HG03442 (cell line): ENCODE measurements at regions not wholly inside any gene's neighbourhood (a gene's known extent, or its start where the extent isn't known, plus 50 kb on each side); places are given as distances from the start of the nearest gene placed in this dataset.
"Not testable (repeated sequence)": the region's sequence is repeated elsewhere in the genome, so short reads cannot be mapped to it uniquely, and the experiment has no call there.

ENCODE experiments used
- ATAC-seq: cut with Tn5 transposase; IDR thresholded peaks from one replicate; pipeline ENCODE4 v1.9.1; 2021; ENCODE audit warnings: mild to moderate bottlenecking, moderate library complexity; ENCODE audit not compliant: unreplicated experiment

DNA sequence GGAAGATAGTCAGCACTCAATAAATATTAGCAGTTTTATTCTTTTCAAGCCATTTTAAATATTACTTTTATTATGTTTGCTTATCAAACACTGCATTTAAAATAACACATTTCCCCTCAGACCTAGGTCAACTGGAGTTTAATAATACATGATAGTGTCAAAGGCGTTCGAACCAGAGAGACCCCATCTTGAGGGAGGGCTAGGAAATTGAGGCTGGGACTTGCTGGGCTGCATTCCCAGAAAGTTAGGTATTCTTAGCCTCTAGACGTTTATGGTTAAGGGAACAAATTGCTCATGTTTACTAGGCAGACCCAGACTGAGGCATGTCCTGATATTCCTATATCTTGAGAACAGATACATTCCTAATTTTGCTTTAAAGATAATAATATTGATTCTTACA lies 426.5 kb downstream of the METTL4 start:
- no peak for ATAC-seq

DNA sequence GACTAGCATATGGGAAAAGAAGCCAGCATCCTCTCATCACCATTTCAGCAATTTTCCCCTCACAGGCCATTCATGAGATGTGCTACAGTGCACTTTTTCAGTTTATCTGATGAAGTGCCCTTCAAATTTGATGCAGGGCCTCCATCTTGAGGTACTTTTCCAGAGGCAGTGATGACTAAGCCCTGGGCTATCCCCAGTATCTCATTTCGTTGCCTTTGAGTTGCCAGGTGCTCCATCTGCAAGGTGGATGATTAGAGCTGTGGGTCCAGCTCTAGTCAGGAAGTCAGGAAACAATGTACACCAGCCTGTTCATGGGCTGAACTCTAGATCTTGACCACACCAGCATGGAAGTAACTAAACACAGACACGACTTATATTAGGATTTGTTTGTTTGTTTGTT lies 425.2 kb downstream of the METTL4 start:
- ATAC-seq: no peak

DNA sequence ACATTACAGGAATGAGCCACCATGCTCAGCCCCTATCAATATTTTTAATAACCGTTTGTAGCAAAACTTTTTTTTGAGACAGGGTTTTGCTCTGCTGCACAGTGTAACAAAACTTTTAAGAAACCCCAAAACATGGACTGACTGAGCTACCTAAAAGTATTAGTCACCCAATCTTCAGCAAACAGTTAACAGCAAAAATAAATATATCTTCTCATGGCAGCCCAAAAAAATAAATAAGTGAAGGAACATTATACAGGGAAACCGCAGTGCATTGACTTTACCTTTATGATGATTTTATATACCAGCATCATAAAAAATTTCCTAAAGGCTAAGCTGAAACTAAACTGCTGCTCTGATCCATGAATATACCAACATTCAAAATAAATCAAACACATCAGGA lies 424.6 kb downstream of the METTL4 start:
- ATAC-seq: no peak

DNA sequence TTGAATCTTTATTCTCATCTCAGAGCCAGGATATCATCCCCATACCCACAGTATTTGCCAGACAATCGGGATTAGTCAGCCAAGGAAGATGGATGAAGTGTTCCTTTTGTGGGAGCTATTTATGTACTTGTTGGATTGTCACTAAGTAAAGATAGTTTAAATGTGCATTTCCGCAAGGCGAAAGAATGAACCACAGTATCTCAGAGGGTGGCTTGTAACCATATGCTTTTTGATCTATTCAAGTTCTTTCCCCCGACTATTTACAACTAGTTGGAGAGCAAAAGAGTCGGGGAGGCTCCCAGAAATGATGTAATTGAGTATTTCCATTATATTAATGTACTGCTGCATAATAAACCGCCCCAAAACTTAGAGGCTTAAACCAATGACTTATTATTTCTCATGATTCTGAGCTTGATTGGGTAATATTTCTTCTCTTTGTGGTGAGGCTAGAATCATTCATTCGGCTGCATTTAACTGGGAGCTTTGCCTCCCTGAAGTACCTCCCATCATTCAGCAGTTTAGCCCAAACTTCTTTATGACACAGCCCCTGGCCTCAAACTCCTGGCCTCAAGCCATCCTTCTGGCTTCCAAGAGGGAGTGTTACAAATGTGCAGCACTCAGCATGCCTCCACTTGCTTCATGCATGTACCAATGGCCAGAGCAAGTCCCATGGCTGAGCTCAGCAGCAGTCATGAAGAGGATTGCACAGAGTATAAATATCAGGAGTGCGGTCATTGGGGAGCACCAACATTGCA lies 423.7 kb downstream of the METTL4 start:
- no peak for ATAC-seq

DNA sequence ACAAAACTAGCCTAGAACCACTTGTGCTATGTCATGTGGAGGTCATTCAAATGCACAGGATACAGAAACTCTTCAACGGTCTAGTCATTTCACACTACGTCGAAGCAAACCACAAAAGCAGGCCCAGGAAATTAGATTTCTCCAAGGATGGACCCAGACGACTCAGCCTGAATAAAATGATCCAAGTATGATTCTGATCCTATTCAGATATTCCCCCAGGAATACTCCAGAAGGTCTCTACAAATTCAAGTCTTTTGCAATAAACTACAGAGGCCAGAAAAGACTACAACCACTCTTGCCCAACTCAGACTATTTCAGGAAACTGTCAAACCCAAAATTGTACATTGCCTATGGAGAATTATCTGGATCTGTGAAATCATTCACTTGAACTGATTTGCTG lies 422.5 kb downstream of the METTL4 start:
- no peak for ATAC-seq

DNA sequence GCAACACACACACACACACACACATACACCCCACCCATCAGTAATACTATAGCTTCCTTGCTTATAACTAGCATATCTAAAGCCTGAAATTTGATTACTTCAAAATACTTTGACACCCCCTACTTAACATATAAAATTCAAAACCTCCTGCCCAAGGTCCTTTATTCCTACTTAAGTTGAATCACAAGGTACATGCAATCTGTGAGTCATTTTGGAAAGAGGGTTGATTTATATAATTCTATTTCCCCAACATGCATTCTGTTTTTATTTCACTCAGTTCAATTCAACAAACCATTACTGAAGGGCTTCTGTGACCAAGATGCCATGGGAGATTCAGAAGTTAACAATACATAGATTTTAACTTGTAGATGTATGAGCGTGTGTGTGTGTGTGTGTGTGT lies 420.7 kb downstream of the METTL4 start:
- ATAC-seq: no peak

DNA sequence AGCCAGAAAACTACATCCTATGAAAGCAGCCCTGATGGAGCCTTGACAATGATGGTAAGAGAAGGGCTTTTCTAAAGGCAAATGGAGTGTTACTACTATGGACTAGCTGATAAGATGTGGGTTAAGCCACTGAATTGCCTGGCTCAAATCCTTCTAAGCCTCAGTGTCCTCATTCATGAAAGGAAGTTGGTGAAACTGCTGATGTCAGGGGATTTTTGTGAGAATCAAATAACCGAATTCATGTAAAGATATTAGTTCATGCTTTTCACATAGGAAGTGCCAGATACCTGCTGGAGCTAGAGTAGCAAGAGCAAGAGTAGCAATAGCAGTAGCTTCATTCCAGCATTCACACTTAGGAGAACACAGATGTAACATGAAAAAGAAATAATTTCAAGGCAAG lies 417.0 kb downstream of the METTL4 start:
- ATAC-seq: no peak

DNA sequence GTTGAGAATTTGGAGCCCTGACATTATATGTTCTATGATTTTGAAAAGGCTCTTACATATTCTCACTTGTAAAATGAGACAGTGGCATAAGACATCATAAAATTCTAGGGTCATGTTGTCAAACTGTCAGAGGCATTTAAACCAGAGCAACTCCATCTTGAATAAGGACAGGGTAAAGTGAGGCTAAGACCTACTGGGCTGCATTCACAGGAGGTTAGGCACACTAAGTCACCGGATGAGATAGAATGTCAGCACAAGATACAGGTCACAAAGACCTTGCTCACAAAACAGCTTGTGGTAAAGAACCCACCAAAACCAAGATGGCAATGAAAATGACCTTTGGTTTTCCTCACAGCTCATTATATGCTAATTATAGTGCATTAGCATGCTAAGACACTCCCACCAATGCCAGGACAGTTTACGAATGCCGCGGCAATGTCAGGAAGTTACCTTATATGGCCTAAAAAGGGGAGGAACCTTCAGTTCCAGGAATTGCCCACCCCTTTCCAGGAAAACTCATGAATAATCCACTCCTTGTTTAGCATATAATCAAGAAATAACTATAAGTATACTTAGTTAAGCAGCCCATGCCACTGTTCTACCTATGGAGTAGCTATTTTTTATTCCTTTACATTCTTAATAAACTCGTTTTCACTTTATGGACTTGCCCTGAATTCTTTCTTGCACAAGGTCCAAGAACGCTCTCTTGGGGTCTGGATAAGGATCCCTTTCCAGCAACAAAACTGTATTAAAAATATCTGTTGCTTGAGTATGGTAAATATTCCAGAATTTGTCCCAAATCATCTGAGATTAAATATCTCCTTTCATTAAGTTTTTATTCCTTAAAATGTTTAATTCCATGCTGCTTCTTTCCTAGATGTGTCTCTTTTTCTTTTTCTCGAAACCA lies 406.4 kb downstream of the METTL4 start:
- ATAC-seq: no peak

DNA sequence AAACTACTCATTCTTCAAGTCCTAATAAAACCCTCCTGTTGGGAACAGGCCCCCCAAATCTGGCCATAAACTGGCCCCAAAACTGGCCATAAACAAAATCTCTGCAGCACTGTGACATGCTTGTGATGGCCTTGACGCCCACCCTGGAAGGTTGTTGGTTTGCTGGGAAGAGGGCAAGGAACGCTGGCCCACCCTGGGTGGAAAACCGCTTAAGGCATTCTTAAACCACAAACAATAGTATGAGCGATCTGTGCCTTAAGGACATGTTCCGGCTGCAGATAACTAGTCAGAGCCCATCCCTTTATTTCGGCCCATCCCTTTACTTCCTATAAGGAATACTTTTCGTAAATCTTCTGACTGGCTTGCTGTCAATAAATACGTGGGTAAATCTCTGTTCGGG lies 404.4 kb downstream of the METTL4 start:
- ATAC-seq: not testable (repeated sequence)

DNA sequence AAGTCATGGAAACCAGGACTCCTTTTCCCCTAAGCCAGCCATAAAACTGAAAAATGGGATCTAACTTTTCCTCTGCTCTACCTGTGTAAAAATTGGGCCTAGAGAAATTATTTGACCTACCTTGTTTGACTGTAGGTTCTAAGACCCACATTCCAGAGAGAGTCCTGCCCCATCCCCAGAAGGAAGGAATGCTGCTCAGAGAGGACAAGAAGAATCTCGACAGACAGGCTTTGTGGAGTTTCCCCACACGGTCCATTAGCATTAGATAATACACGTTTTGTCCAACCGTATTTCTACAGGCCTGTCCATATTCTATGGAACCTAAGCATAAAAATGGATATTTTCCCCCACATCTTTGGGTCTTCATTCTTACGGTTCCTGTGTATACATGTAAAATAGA lies 403.3 kb downstream of the METTL4 start:
- no peak for ATAC-seq

DNA sequence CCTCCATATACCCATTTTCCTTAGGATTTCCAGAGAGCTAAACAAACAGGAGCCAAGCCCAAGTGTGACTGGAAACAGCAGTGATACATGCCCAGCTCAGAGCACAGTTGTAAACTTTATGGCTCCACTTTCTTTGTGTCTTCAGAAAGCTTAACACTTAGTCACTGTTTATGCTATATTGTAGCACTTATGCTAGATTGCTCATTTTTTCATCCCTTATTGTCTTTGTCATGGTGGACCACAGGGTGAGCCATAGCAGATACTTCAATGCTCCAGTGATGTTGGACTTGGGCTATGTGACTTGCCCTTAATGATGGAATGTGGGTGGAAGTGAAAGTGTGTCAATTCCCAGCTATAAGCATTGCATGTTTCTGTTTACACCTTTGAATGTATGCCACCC lies 401.6 kb downstream of the METTL4 start:
- no peak for ATAC-seq

DNA sequence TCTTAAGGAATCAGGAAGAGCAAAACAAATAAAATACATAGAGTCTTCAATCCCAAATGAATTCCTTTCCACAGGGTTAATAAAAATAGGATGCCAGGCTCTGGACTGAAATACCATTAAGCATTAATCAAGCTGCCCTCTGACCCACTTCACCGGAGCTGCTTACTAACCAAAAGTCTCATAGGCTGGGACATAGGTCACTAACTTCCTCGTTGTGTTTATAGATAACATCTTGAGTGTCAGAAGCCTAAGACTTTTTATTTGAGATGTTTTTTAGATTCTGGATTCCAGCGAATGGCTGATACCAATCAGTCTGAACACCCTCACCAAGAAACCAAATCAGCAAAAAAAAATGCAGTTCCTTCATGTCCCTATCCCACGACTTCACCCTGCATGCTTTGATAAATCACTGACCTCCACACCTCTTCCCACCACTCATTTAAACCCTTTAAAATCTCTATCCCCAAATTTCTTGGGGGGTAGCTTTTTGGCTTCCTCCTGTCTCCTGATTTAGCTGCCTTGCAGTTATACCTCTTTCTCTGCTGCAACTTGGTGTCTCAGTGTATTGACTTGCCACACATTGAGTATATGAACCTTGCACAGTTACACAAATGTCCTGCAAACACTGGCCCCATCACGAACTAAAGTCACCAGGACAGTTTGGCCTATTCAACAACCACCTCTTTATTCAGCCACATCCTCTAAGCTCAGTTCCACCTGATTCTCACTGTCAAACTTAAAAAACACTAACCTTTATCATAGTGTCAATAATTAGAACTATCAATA lies 399.3 kb downstream of the METTL4 start:
- no peak for ATAC-seq

DNA sequence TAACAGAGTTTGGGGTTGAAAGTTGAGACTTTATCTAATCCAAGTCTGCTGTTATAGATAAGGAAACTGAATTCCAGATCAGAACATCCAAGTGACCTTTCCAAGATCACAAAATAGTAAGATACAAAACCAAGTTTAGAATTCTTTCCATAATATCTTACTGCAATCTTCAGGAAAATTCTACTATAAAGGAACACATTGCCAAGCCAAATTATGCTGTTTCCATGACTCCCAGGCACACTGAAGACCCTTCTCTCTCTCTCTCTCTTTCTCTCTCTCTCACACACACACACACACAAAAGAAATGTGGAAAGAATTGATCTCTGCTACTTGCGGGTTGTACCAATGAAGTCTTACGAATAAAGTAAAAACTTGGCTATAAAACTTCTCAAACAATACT lies 398.4 kb downstream of the METTL4 start:
- ATAC-seq: no peak

DNA sequence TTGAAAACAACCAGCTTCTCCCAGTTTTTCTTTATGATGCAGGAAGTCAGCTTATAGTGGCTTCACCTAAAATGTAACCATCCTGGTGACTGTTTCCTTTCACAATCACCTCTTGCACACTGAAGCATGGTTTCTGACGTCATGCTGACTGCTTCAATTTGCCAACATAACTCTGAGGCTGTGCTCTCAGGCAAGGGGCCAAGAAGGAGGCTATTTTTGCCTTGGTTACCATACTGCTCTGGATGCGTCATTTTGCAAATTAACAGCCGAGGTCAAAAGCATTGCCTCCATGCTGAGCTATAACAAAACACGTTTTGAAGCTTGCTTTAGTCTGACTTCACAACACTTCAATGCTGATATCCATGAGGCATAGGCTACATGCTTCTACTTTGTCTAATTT lies 397.8 kb downstream of the METTL4 start:
- ATAC-seq: no peak

DNA sequence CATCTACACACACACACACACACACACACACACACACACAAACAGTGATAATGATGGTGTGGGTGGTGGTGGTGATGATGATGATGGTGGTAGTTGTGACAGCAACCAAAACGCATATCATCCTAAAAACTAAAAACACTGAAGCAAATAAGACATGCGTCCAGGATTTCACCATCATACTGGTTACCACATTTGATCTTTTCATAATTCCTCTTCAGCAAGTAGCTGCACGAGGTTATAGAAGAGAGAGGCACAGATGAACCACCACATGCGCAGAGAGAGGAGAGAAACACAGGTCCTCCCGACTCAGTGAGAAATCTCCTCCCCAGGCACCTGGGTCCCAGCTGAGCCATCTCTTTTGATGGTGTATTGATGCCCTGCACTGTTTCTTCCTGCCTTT lies 393.3 kb downstream of the METTL4 start:
- ATAC-seq: no peak

DNA sequence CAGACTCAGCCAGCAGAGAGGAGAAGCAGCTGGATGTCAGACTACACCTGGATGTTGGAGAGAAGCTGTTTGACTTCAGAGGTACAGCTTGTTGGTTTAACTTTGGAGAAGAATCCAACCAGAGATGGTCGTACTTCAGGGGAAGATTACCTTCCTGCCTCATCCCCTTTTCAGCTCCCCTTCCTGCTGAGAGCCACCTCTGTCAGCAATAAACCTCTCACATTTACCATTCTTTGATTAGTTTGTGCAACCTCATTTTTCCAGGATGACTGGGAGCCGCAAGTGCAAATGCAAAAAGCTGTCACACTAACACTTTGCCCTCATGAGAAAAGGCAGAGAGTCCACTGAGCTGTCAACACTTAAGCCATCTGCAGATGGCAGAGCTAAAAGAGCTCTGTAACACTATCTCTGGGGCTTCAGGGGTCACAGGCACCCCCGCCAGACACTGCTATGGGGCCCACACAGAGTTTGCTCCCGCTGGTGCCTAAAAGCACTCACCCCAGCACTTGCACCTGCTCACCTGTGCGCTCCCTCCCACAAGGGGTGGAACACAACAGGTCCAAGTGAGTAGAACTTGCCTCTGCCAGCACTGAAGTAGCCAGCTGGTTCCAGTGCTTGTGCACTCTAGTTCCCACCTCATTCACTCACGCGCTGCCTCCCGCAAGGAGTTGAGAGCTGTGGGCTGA lies 391.7 kb downstream of the METTL4 start:
- no peak for ATAC-seq

DNA sequence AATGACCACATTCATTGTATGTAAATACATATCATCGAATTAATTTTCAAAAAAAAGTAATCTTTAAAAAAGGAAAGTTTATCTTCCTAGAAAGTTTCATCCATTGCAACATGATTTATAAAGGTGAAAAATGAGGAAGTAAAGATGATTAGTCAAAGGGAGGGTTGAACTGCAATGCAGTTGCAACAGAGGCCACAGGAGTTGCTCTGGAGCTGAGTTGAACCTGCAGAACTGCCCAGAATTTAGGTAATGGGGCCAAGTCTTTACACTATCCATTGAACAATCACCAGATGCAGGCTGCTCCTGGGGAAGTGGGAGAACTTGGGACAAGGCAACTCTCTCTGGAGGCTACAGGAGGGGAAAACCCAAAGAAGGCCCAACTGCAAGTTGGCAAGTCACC lies 390.7 kb downstream of the METTL4 start:
- ATAC-seq: no peak

DNA sequence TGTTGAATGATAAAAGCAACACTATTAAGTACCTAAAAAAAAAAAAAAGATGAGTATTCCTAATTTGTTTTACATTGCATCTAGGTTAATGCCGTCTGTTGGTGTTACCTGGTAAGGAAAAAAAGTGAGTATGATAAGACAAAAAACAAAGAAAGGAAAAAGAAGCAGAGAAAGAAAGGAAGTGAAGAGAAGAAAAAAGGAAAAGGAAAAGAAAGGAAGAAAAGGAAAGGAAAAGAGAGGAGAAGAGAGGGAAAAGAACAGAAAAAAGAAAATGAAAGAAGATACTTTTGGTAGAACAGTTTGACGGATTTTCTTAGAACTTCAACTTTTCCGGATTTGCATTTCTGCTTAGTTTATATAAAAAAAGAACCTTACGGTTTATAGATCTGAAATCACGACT lies 387.9 kb downstream of the METTL4 start:
- no peak for ATAC-seq

DNA sequence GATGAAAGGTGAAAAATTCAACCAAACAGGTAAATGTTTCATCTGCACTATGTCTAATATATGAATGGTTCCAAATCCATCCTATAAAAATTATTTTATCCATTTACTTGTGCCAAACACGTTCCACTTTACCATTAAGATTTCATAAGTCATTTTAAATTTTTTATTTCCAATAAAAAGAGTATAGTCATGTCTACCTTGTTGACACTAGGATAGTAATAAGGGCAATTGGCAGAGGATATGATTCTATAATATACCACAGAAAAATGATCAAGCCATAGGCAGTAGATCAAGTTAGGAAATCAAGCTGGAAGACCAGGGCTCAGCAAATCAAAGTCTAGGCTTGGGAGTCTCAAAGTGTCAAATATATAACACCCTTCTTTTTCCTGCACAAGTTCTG lies 384.3 kb downstream of the METTL4 start:
- ATAC-seq: no peak

DNA sequence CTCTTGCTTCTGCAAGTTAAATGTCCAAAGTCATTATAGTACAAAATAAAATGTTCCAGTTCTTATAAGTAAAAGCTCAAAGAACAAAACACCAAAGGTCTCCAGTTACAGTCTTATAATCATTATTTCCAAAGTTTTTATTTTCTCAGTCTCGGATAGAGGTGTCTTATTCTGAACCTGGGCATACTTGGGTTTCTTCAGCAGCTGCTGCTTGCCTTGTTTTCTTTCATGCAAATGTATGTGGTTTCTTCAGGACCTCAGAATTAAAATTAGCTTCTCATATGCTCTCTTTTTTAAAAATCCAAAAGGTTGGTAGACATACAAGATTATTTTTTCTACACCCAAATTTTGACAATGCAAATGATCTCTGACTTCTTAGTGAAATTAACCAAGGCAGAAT lies 383.0 kb downstream of the METTL4 start:
- ATAC-seq: no peak

DNA sequence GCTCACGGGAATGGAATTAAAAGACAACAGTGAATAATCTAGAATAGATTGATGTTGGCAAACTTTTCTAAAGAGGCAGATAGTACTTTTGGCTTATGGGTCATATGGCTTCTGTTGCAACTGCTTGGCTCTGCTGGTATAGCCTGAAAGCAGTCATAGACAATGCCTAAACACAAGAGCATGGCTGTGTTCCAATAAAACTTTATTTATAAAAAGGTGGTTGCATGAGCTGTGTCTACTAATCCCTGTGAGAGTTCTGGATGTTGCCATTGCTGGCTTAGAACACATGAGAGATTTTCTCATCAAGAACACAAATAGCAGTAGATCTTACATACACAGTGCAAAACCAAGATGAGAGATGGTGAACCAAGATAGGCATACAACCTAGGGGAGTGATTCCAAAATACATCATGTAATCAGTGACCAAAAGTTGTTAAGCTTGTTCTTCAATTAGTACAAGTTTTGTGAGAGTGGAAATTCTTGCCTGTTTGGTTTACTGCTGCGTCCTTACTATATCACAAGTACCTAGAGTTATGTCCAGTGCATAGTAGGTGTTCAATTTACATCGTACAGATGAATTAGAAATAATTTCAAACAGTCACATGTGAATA lies 380.0 kb downstream of the METTL4 start:
- ATAC-seq: no peak
